DMS153 treated with DMSO at 0.1 percent for 48 hours (cell line): ENCODE measurements at regions not wholly inside any gene's neighbourhood (a gene's known extent, or its start where the extent isn't known, plus 50 kb on each side); places are given as distances from the start of the nearest gene placed in this dataset.

ENCODE experiments used
- DNase-seq: peaks from one replicate; lab custom pipeline; 2025; ENCODE audit not compliant: unreplicated experiment; lab: John Stamatoyannopoulos, UW

- no peak for DNase-seq
These were observed 292.6 kb downstream of the NFKBIZ start for GRCh38 chr3:102141928-102142239.

GRCh38 chr3:102142379-102143060, 292.3 kb upstream of the ZPLD1 start:
- DNase-seq, result no peak

GRCh38 chr3:102143536-102143935, 291.3 kb upstream of the ZPLD1 start:
- DNase-seq, result no peak

- DNase-seq, result no peak
These were observed 290.8 kb upstream of the ZPLD1 start for GRCh38 chr3:102144063-102144462.

GRCh38 chr3:102148598-102149337, 286.0 kb upstream of the ZPLD1 start:
- DNase-seq, result no peak

- no peak for DNase-seq
These were observed 282.9 kb upstream of the ZPLD1 start for GRCh38 chr3:102151935-102152334.

GRCh38 chr3:102156426-102156825, 278.4 kb upstream of the ZPLD1 start:
- no peak for DNase-seq

- DNase-seq, result no peak
These were observed 276.6 kb upstream of the ZPLD1 start for GRCh38 chr3:102158080-102158740.

GRCh38 chr3:102159810-102160451, 274.9 kb upstream of the ZPLD1 start:
- no peak for DNase-seq

- no peak for DNase-seq
These were observed 273.3 kb upstream of the ZPLD1 start for GRCh38 chr3:102161384-102162006.

- no peak for DNase-seq
These were observed 272.6 kb upstream of the ZPLD1 start for GRCh38 chr3:102162251-102162650.

GRCh38 chr3:102163039-102163817, 271.6 kb upstream of the ZPLD1 start:
- DNase-seq, result peak; percentile 25

GRCh38 chr3:102163818-102164154, 271.0 kb upstream of the ZPLD1 start:
- no peak for DNase-seq

GRCh38 chr3:102165367-102165766, 269.4 kb upstream of the ZPLD1 start:
- DNase-seq, result no peak

- DNase-seq, result no peak
These were observed 264.8 kb upstream of the ZPLD1 start for GRCh38 chr3:102169915-102170479.

- no peak for DNase-seq
These were observed 264.3 kb upstream of the ZPLD1 start for GRCh38 chr3:102170545-102170944.

GRCh38 chr3:102174312-102174712, 260.5 kb upstream of the ZPLD1 start:
- no peak for DNase-seq

GRCh38 chr3:102174832-102175374, 259.9 kb upstream of the ZPLD1 start:
- no peak for DNase-seq

- DNase-seq, result no peak
These were observed 258.3 kb upstream of the ZPLD1 start for GRCh38 chr3:102176333-102177050.
